GM18502 (cell line): ENCODE measurements at regions not wholly inside any gene's neighbourhood (a gene's known extent, or its start where the extent isn't known, plus 50 kb on each side); places are given as distances from the start of the nearest gene placed in this dataset.
"Not testable (repeated sequence)": the region's sequence is repeated elsewhere in the genome, so short reads cannot be mapped to it uniquely, and the experiment has no call there.

Experiments
- ATAC-seq: cut with Tn5 transposase; IDR thresholded peaks from one replicate; pipeline ENCODE4 v1.9.1; 2021; ENCODE audit warnings: mild to moderate bottlenecking; ENCODE audit not compliant: unreplicated experiment, poor library complexity

GRCh38 chr1:234792221-234792864 is 182.4 kb upstream of the IRF2BP2 start:
- not testable (repeated sequence) for ATAC-seq

DNA sequence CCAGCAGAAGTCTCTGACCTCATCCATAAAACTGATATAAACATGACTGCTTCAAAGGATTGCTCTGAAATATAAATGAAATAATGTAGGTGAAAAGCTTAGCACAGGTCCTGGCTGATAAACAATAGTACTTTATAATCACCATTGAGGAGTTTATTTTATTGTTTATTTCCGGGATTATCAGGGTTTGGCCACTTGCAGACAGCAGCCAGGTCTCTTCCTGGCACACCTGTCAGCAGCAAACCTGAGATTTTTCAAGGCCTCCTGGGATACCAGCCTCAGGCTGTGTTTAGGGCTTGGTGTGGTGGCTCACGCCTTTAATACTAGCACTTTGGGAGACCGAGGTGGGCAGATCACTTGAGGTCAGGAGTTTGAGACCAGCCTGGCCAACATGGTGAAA is 181.6 kb upstream of the IRF2BP2 start:
- not testable (repeated sequence) for ATAC-seq

DNA sequence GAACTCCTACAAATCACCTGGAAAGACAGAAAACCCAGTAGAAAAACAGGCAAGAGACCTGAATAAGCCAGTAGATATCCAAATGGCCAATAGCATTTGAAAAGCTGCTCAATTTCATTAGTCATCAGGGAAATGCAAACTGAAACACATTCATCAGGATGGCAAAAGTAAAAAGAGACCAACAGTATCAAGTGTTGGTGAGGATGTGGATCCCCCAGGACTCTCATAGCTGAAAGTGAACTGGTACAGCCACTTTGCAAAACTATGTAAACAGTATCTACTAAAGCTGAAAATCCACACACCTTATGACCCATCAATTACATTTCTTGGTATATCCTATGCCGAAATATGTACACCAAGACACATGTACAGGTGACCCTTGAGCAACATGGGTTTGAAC is 180.4 kb upstream of the IRF2BP2 start:
- ATAC-seq, result not testable (repeated sequence)

GRCh38 chr1:234787011-234787584 is 177.1 kb upstream of the IRF2BP2 start:
- ATAC-seq, result not testable (repeated sequence)

GRCh38 chr1:234785922-234786321 is 175.9 kb upstream of the IRF2BP2 start:
- ATAC-seq, result not testable (repeated sequence)

DNA sequence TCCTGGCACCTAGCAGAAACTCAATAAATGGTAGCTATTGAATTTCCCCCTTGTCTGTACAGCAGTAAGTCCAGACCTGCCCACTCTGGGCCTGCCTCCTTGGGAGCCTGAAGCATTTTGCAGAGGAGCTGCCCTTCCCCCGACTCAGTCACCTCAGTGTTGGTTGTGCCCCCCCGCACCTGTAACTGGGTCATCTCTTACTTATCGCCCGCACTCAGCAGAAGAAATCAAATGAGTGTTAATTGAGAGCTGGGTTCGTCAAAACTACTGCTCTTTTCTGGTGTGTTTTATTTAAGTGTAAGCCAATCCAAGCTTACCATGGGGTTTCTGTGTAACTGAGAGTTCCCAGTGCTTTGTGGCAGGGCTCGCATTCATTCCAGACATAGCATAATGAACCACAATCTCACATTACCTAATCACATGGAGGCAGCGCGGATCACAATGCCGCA is 175.5 kb upstream of the IRF2BP2 start:
- not testable (repeated sequence) for ATAC-seq

GRCh38 chr1:234784108-234784507 is 174.1 kb upstream of the IRF2BP2 start:
- not testable (repeated sequence) for ATAC-seq

- no peak for ATAC-seq
These were observed 172.8 kb upstream of the IRF2BP2 start for GRCh38 chr1:234782791-234783190.

- ATAC-seq, result no peak
These were observed 172.2 kb upstream of the IRF2BP2 start for GRCh38 chr1:234782105-234782751.

DNA sequence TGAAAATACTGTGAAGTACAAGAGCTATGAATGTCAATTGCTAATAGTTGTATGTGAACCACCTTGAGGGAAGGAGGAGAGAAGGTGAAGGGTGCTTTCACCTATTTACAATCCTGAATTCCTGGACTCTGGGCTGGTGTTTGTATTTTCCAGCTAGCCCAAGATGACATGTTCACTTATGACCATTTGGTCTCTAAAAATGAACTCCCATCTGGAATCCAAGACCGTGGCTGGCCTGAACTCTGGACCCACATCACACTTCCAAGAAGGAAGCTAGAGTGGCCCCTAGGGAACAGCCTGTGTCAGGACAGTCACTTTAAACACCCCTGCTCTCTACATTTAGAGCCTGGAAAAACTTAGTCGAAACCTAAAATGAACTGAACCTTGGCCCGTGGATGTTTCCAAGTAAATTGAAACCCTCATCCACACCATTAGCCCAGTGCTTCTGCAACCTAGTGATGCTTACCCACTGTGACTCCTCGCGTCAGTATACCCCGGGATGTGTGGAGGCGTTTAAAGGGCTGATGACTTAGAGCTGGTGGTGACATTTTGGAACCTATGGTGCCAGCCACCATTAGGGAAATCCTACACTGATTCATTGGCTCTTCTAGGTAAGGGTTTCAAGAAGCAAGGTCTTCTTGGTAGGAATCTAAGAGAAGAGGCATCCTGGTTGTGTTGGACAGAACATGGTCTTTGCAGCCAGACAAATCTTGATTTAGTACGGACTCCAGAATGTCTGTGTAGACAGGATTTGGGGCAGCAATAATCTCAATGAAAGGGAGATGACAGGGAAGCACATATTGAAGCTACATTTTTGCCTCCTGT is 171.5 kb upstream of the IRF2BP2 start:
- ATAC-seq, result no peak

GRCh38 chr1:234780531-234781162 is 170.7 kb upstream of the IRF2BP2 start:
- ATAC-seq, result no peak

DNA sequence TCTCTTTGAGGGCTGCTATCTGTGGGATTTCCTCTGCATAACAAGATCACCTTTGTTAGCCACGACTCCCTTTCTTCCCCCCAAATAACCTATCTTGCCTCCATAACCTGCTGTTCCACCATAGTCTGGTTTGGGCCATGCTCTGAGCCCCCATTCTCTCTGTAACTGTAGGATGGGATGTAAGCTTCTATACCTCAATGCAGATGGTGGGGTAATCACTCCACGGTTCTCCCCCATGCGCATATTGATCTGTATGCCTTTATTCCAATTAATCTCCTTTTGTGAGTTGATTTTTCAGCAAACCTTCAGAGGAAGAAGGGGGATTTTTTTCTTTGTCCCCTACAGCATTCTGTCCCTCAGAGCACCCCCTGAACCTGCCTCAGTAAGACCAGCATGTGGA is 170.1 kb upstream of the IRF2BP2 start:
- ATAC-seq, result no peak

DNA sequence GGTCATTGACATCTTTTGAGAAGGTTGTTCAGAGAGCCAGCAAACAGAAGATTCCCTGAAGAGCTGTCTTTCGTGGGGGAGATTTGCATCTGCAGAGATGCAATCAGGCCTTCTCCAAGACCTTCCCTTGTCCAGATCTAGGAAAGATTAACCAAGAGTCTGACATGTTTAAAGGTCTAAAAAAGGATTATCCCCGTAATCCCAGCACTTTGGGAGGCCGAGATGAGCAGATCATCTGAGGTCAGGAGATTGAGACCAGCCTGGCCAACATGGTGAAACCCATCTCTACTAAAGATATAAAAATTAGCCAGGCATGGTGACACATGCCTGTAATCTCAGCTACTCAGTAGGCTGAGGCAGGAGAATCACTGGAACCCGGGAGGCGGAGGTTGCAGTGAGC is 169.6 kb upstream of the IRF2BP2 start:
- not testable (repeated sequence) for ATAC-seq

GRCh38 chr1:234779160-234779538 is 169.2 kb upstream of the IRF2BP2 start:
- ATAC-seq, result no peak

DNA sequence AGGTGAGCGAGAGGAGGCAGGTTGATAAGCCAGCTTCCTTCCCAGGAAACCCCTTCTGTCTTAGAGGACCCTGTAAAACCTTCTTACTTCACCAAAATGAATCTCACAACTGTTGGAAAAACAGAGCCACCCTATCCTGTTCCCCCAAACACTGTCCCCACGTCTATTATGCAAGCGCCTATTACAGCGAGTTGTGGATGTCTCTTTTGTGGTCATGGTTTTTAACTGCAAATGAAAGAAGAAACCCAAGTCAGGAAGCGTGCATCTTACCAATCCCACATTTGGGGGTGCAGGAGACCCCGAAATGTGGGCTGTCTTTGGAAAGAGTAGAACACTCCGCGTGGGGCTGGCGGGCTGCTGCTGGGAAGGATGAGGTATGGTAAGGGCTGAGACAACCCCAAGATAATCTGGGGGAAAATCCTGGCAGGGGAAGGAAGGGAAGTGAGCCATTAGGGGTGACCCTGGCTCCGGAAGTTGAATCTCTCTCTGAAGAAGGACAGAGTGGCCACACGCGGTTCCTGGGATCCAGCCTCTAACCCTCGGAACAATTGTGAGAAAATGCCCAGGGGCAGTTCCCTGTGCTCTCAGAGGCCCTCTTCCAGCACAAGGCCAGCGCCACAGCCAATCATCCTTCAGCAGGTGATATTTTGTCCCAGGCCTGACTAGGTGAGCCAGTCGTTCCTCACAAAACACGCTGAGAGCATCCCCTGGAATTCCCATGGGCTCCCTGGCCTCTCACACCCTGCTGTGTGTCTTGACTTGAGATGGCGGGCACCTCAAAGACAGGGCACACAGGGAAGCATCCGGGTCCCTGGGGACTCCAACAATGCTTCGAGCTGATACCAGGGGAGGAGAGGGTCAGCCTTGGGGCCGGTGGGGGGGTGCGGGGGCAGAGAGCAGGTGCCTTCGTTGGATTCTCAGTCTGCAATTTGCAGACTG is 168.5 kb upstream of the IRF2BP2 start:
- ATAC-seq, result no peak

DNA sequence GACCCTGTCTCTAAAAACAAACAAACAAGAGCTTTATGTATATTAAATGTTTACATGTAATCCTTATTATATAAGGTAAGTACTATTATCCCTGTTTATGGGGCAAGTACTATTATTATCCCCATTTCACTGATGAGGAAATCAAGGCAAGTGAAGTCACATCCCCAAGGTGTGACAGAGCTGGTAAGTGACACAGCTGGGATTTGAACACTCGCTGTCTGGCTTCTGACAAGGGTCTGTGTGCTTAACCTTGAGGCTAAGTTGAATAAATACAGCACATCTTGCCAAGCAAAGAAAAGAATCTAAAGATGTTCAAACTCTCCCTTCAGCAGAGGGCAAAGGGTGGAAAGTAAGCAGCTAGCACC is 167.9 kb upstream of the IRF2BP2 start:
- ATAC-seq, result no peak

DNA sequence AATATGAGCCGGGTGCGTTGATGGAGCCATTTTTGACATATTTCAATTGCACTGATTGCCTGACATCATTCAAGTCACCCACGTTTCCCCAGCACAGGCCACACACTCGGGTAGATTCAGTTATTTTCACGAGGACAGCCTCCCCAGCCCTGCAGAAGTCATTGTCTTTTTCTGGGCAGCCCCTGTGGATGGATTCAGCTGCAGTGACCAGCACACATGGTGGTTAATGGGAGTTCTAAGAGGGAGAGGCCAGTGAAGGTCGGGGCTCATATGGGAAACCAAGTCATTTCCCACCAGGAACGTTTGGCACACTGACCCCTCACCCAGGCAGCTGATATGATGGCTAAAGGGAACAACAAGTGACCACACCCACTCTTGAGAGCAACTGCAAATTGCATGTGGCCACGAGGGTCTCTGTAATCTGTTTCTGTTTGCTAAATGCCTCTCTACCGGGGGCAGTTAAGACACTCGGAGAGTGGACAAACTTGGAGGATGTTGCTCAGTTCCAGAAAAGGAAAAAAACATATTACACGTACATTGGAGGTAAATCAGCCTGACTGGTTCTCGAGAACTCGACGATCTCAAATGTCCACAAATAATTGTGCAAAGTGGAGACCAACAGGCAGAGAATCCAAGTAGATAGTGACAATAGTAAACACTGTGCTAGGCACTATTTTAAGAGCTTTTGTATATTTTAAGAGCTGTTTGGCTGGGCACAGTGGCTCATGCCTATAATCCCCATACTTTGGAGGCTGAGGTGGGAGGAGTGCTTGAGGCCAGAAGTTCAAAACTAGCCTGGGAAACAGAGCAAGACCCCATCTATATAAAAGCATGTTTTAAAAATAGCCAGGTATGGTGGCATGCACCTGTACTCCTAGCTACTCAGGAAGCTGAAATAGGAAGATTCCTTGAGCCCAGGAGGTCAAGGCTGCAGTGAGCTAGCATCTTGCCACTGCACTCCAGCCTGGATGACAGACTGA is 167.2 kb upstream of the IRF2BP2 start:
- ATAC-seq, result no peak

DNA sequence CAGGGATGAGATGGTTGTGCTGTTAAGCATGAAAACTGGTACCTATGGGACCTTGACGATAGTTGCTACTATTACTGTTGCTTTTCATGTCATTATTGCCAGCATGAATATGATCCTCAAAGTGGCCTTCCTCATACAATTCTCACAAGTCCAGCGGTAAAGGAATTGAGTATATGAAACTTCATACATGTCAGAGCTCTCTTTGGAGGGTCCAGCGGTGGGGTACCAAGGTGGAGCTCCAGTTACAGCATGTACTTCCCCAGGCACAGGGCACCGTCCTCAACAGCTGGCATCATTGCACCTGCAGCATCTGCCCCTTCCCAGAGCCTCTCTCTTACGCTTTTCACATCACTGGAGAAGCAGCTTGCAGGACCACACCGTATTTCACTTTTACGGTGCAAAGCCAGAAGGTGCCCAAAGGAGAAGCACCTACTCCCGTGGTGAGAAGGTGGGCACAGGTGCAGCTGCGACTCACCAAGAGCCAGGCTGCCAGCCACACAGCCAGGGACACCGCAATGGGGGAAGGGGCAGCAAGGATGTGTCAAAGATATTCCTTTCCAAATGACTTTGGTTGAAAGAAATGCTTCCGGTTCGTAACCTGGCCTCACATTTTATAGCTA is 166.4 kb upstream of the IRF2BP2 start:
- no peak for ATAC-seq
